Stimulated activated effector memory CD8-positive, alpha-beta T cell treated with anti-CD3 and anti-CD28 coated beads, Interleukin-12 subunit alpha, Interleukin-12 subunit beta, amount 100 ng/mL, for 72 hours (primary cell): ENCODE measurements at regions not wholly inside any gene's neighbourhood (a gene's known extent, or its start where the extent isn't known, plus 50 kb on each side); places are given as distances from the start of the nearest gene placed in this dataset.

Experiments
- ATAC-seq: fragments of 150-1000 bp; cut with Tn5 transposase; 2 replicates; pipeline ENCODE4 v1.10.0; 2021
- DNase-seq, 2 donors: peaks; one replicate each; pipeline ENCODE4 v3.0.0; 2021 to 2022; ENCODE audit warnings: low spot score in 2 of 2
- H3K27ac Mint-ChIP-seq: one replicate; pipeline ENCODE4 v1.8.0; 2022; ENCODE audit warnings: mild to moderate bottlenecking, mixed read lengths
- H3K36me3 Mint-ChIP-seq: one replicate; pipeline ENCODE4 v1.8.0; 2022; ENCODE audit warnings: mild to moderate bottlenecking, mixed read lengths
- H3K4me1 Mint-ChIP-seq: one replicate; pipeline ENCODE4 v1.8.0; 2022; ENCODE audit warnings: mixed read lengths
- H3K4me3 Mint-ChIP-seq: one replicate; pipeline ENCODE4 v1.8.0; 2022; ENCODE audit warnings: mild to moderate bottlenecking, mixed read lengths
- H3K9me3 Mint-ChIP-seq: one replicate; pipeline ENCODE4 v1.8.0; 2022; ENCODE audit warnings: mixed read lengths

GRCh38 chr2:123101434-123101833, 923.7 kb upstream of the CNTNAP5 start:
- Mint-ChIP-seq H3K9me3 (peaks cover 23% of the 10 kb centered on the region), H3K4me1 (no peaks in the 10 kb centered on the region), H3K27ac (no peak overlapping the region), H3K4me3 (no peak overlapping the region), H3K36me3 (no peaks in the 10 kb centered on the region)
- no peak for DNase-seq
- no peak for ATAC-seq

GRCh38 chr2:123103902-123104301, 921.2 kb upstream of the CNTNAP5 start:
- no peak overlapping the region for H3K4me3 Mint-ChIP-seq
- no peak overlapping the region for H3K27ac Mint-ChIP-seq
- no peaks in the 10 kb centered on the region for H3K36me3 Mint-ChIP-seq
- no peaks in the 10 kb centered on the region for H3K4me1 Mint-ChIP-seq
- no peak for DNase-seq
- no peak for ATAC-seq
- peaks cover 23% of the 10 kb centered on the region for H3K9me3 Mint-ChIP-seq

GRCh38 chr2:123116595-123116994, 908.5 kb upstream of the CNTNAP5 start:
- Mint-ChIP-seq H3K4me3 (no peak overlapping the region), H3K27ac (no peak overlapping the region), H3K36me3 (no peaks in the 10 kb centered on the region), H3K4me1 (no peaks in the 10 kb centered on the region), H3K9me3 (peaks cover 29% of the 10 kb centered on the region)
- DNase-seq (no peak), ATAC-seq (no peak)

GRCh38 chr2:123127236-123127635, 897.9 kb upstream of the CNTNAP5 start:
- H3K27ac Mint-ChIP-seq, result no peak overlapping the region
- DNase-seq (no peak), ATAC-seq (no peak)
- H3K4me1 Mint-ChIP-seq, result no peaks in the 10 kb centered on the region
- H3K36me3 Mint-ChIP-seq, result no peaks in the 10 kb centered on the region
- H3K9me3 Mint-ChIP-seq, result peaks cover 15% of the 10 kb centered on the region
- H3K4me3 Mint-ChIP-seq, result no peak overlapping the region

- Mint-ChIP-seq H3K36me3 (no peaks in the 10 kb centered on the region), H3K9me3 (peaks cover 17% of the 10 kb centered on the region), H3K4me3 (no peak overlapping the region), H3K4me1 (no peaks in the 10 kb centered on the region), H3K27ac (no peak overlapping the region)
- no peak for DNase-seq
- no peak for ATAC-seq
These were observed 896.1 kb upstream of the CNTNAP5 start for GRCh38 chr2:123128951-123129350.

GRCh38 chr2:123136419-123136818, 888.7 kb upstream of the CNTNAP5 start:
- Mint-ChIP-seq H3K4me1 (no peaks in the 10 kb centered on the region), H3K9me3 (peaks cover 13% of the 10 kb centered on the region), H3K27ac (no peak overlapping the region), H3K4me3 (no peak overlapping the region), H3K36me3 (no peaks in the 10 kb centered on the region)
- DNase-seq, result no peak
- no peak for ATAC-seq

GRCh38 chr2:123144082-123144481, 881.0 kb upstream of the CNTNAP5 start:
- Mint-ChIP-seq H3K36me3 (no peaks in the 10 kb centered on the region), H3K4me3 (no peak overlapping the region), H3K27ac (no peak overlapping the region), H3K9me3 (peaks cover 25% of the 10 kb centered on the region), H3K4me1 (no peaks in the 10 kb centered on the region)
- DNase-seq (no peak), ATAC-seq (no peak)

- no peaks in the 10 kb centered on the region for H3K4me1 Mint-ChIP-seq
- H3K36me3 Mint-ChIP-seq, result no peaks in the 10 kb centered on the region
- H3K27ac Mint-ChIP-seq, result no peak overlapping the region
- DNase-seq (no peak), ATAC-seq (no peak)
- peaks cover 10% of the 10 kb centered on the region for H3K9me3 Mint-ChIP-seq
- H3K4me3 Mint-ChIP-seq, result no peak overlapping the region
These were observed 872.0 kb upstream of the CNTNAP5 start for GRCh38 chr2:123153041-123153440.

- H3K27ac Mint-ChIP-seq, result no peak overlapping the region
- no peaks in the 10 kb centered on the region for H3K36me3 Mint-ChIP-seq
- H3K4me1 Mint-ChIP-seq, result no peaks in the 10 kb centered on the region
- no peak for ATAC-seq
- H3K9me3 Mint-ChIP-seq, result peaks cover 9% of the 10 kb centered on the region
- H3K4me3 Mint-ChIP-seq, result no peak overlapping the region
- no peak for DNase-seq
These were observed 870.9 kb upstream of the CNTNAP5 start for GRCh38 chr2:123154195-123154594.

GRCh38 chr2:123157016-123157415, 868.1 kb upstream of the CNTNAP5 start:
- H3K27ac Mint-ChIP-seq, result no peak overlapping the region
- DNase-seq, result no peak
- no peaks in the 10 kb centered on the region for H3K4me1 Mint-ChIP-seq
- no peak overlapping the region for H3K4me3 Mint-ChIP-seq
- H3K9me3 Mint-ChIP-seq, result peaks cover 16% of the 10 kb centered on the region
- no peak for ATAC-seq
- no peaks in the 10 kb centered on the region for H3K36me3 Mint-ChIP-seq

GRCh38 chr2:123162400-123163016, 862.6 kb upstream of the CNTNAP5 start:
- Mint-ChIP-seq H3K9me3 (peaks cover 20% of the 10 kb centered on the region), H3K4me1 (no peaks in the 10 kb centered on the region), H3K36me3 (no peaks in the 10 kb centered on the region), H3K27ac (no peak overlapping the region), H3K4me3 (no peak overlapping the region)
- no peak for ATAC-seq
- DNase-seq, result no peak

GRCh38 chr2:123163398-123163797, 861.7 kb upstream of the CNTNAP5 start:
- no peaks in the 10 kb centered on the region for H3K4me1 Mint-ChIP-seq
- no peak for ATAC-seq
- peaks cover 24% of the 10 kb centered on the region for H3K9me3 Mint-ChIP-seq
- H3K36me3 Mint-ChIP-seq, result no peaks in the 10 kb centered on the region
- H3K4me3 Mint-ChIP-seq, result no peak overlapping the region
- DNase-seq, result no peak
- H3K27ac Mint-ChIP-seq, result no peak overlapping the region

- DNase-seq, result no peak
- H3K4me1 Mint-ChIP-seq, result no peaks in the 10 kb centered on the region
These were observed 860.9 kb upstream of the CNTNAP5 start for GRCh38 chr2:123164216-123164615.

GRCh38 chr2:123165616-123166015, 859.5 kb upstream of the CNTNAP5 start:
- Mint-ChIP-seq H3K4me1 (no peaks in the 10 kb centered on the region), H3K36me3 (no peaks in the 10 kb centered on the region), H3K4me3 (no peak overlapping the region), H3K27ac (no peak overlapping the region), H3K9me3 (peaks cover 18% of the 10 kb centered on the region)
- DNase-seq (no peak), ATAC-seq (no peak)

More at GRCh38 chr2:123164216-123164615, 860.9 kb upstream of the CNTNAP5 start:
- H3K27ac Mint-ChIP-seq, result no peak overlapping the region
- ATAC-seq, result no peak
- H3K9me3 Mint-ChIP-seq, result peaks cover 23% of the 10 kb centered on the region
- H3K4me3 Mint-ChIP-seq, result no peak overlapping the region
- no peaks in the 10 kb centered on the region for H3K36me3 Mint-ChIP-seq

- no peak overlapping the region for H3K27ac Mint-ChIP-seq
- no peak overlapping the region for H3K4me3 Mint-ChIP-seq
- DNase-seq (no peak), ATAC-seq (no peak)
- H3K4me1 Mint-ChIP-seq, result no peaks in the 10 kb centered on the region
- H3K9me3 Mint-ChIP-seq, result peaks cover 19% of the 10 kb centered on the region
- no peaks in the 10 kb centered on the region for H3K36me3 Mint-ChIP-seq
These were observed 845.6 kb upstream of the CNTNAP5 start for GRCh38 chr2:123179526-123179925.

- no peak for ATAC-seq
- Mint-ChIP-seq H3K36me3 (no peaks in the 10 kb centered on the region), H3K27ac (no peak overlapping the region), H3K9me3 (peaks cover 18% of the 10 kb centered on the region), H3K4me1 (no peaks in the 10 kb centered on the region), H3K4me3 (no peak overlapping the region)
- no peak for DNase-seq
These were observed 829.1 kb upstream of the CNTNAP5 start for GRCh38 chr2:123195957-123196356.

GRCh38 chr2:123200035-123200434, 825.1 kb upstream of the CNTNAP5 start:
- H3K36me3 Mint-ChIP-seq, result no peaks in the 10 kb centered on the region
- no peak overlapping the region for H3K4me3 Mint-ChIP-seq
- H3K9me3 Mint-ChIP-seq, result peaks cover 20% of the 10 kb centered on the region
- no peak for DNase-seq
- ATAC-seq, result no peak
- H3K27ac Mint-ChIP-seq, result no peak overlapping the region
- no peaks in the 10 kb centered on the region for H3K4me1 Mint-ChIP-seq
